DOHH2 (cell line): ENCODE measurements at regions not wholly inside any gene's neighbourhood (a gene's known extent, or its start where the extent isn't known, plus 50 kb on each side); places are given as distances from the start of the nearest gene placed in this dataset.

ENCODE experiments used
- H3F3A ChIP-seq: fragments of 200-600 bp; sonication (generic), shearing (Covaris generic); 2 replicates; pipeline ENCODE4 v1.6.0; 2016; ENCODE audit warnings: antibody characterized with exemption, mild to moderate bottlenecking; ENCODE audit not compliant: control insufficient read depth, insufficient read depth
- H3K27ac ChIP-seq: fragments of 200-600 bp; sonication (generic); 2 replicates; pipeline ENCODE4 v1.5.1; 2014; ENCODE audit warnings: low read depth, mild to moderate bottlenecking, low read length, moderate library complexity
- H3K27me3 ChIP-seq: fragments of 200-600 bp; sonication (generic); 2 replicates; pipeline ENCODE4 v1.6.1; 2014; ENCODE audit warnings: mild to moderate bottlenecking, low read length, mixed read lengths; ENCODE audit not compliant: control insufficient read depth
- H3K36me3 ChIP-seq: fragments of 200-600 bp; sonication (generic); 2 replicates; pipeline ENCODE4 v1.6.1; 2014; ENCODE audit warnings: mild to moderate bottlenecking, low read length, moderate library complexity, mixed read lengths; ENCODE audit not compliant: control insufficient read depth
- H3K4me1 ChIP-seq: fragments of 200-600 bp; sonication (generic); 2 replicates; pipeline ENCODE4 v1.6.1; 2014; ENCODE audit warnings: mild to moderate bottlenecking, low read length, mixed read lengths; ENCODE audit not compliant: control insufficient read depth
- H3K4me2 ChIP-seq: fragments of 200-600 bp; sonication (generic); 2 replicates; pipeline ENCODE4 v1.6.0; 2014; ENCODE audit warnings: mild to moderate bottlenecking, low read length, moderate library complexity
- H3K4me3 ChIP-seq: fragments of 200-600 bp; sonication (generic); 2 replicates; pipeline ENCODE4 v1.5.1; 2014; ENCODE audit warnings: mild to moderate bottlenecking, low read length, mixed read lengths
- H3K79me2 ChIP-seq: fragments of 200-600 bp; sonication (generic); 2 replicates; pipeline ENCODE4 v1.6.1; 2014; ENCODE audit warnings: mild to moderate bottlenecking, low read length, mixed read lengths; ENCODE audit not compliant: control insufficient read depth
- H3K9me2 ChIP-seq: fragments of 200-600 bp; sonication (generic); replicated peaks from 2 replicates; pipeline ENCODE4 v1.6.1; 2014; ENCODE audit warnings: mild to moderate bottlenecking, low read length, mixed read lengths; ENCODE audit not compliant: control insufficient read depth
- H3K9me3 ChIP-seq: fragments of 200-600 bp; sonication (generic); 2 replicates; pipeline ENCODE4 v1.6.1; 2014; ENCODE audit warnings: antibody characterized with exemption, low read length, mixed read lengths; ENCODE audit not compliant: control insufficient read depth, insufficient read depth
- H4K20me1 ChIP-seq: fragments of 200-600 bp; sonication (generic); 2 replicates; pipeline ENCODE4 v1.6.0; 2014; ENCODE audit warnings: low read depth, mild to moderate bottlenecking, antibody characterized with exemption, low read length, moderate library complexity; ENCODE audit not compliant: control insufficient read depth, insufficient read depth
- CTCF ChIP-seq: fragments of 200-600 bp; sonication (generic); IDR thresholded peaks from one replicate; pipeline ENCODE4 v1.5.1; 2014; ENCODE audit warnings: antibody characterized with exemption, mild to moderate bottlenecking, low read depth, low read length; ENCODE audit not compliant: poor library complexity, severe bottlenecking
- EZH2phosphoT487 ChIP-seq: fragments of 200-600 bp; sonication (generic); IDR thresholded peaks from 2 replicates; pipeline ENCODE4 v1.6.1; 2017; ENCODE audit warnings: borderline replicate concordance, mild to moderate bottlenecking, antibody characterized with exemption, low read length, moderate library complexity, mixed read lengths

- Histone ChIP-seq H3K4me1 (no peaks in the 10 kb centered on the region), H3K9me2 (no peaks in the 10 kb centered on the region), H3K27me3 (no peaks in the 10 kb centered on the region), H3K27ac (no peak overlapping the region), H3K9me3 (no peaks in the 10 kb centered on the region), H4K20me1 (no peaks in the 10 kb centered on the region), H3K79me2 (no peaks in the 10 kb centered on the region), H3K4me2 (no peak overlapping the region), H3F3A (no peaks in the 10 kb centered on the region), H3K36me3 (no peaks in the 10 kb centered on the region), H3K4me3 (no peak overlapping the region)
- TF ChIP-seq EZH2phosphoT487 (no peak), CTCF (no peak)
Observed at GRCh38 chr20:55255016-55255415, 750.3 kb downstream of the CBLN4 start.

- no peaks in the 10 kb centered on the region for H3K27me3 ChIP-seq
- no peaks in the 10 kb centered on the region for H3K9me3 ChIP-seq
- H3K4me1 ChIP-seq = no peaks in the 10 kb centered on the region
Observed at GRCh38 chr20:55253781-55254180, 751.5 kb downstream of the CBLN4 start.

GRCh38 chr20:55252521-55252920 is 752.8 kb downstream of the CBLN4 start:
- no peak overlapping the region for H3K4me3 ChIP-seq
- H3K4me2 ChIP-seq = no peak overlapping the region
- H3K27me3 ChIP-seq = no peaks in the 10 kb centered on the region
- no peaks in the 10 kb centered on the region for H3K4me1 ChIP-seq
- TF ChIP-seq CTCF (no peak), EZH2phosphoT487 (no peak)
- no peaks in the 10 kb centered on the region for H3K9me2 ChIP-seq
- H3K79me2 ChIP-seq = no peaks in the 10 kb centered on the region
- no peaks in the 10 kb centered on the region for H3K36me3 ChIP-seq
- H4K20me1 ChIP-seq = no peaks in the 10 kb centered on the region
- H3K9me3 ChIP-seq = no peaks in the 10 kb centered on the region
- H3K27ac ChIP-seq = no peak overlapping the region
- no peaks in the 10 kb centered on the region for H3F3A ChIP-seq

More at GRCh38 chr20:55253781-55254180, 751.5 kb downstream of the CBLN4 start:
- TF ChIP-seq EZH2phosphoT487 = no peak
- no peak for TF ChIP-seq CTCF
- no peaks in the 10 kb centered on the region for H4K20me1 ChIP-seq
- no peaks in the 10 kb centered on the region for H3K36me3 ChIP-seq
- H3K27ac ChIP-seq = no peak overlapping the region
- H3K9me2 ChIP-seq = no peaks in the 10 kb centered on the region
- no peaks in the 10 kb centered on the region for H3F3A ChIP-seq
- H3K4me2 ChIP-seq = no peak overlapping the region
- no peak overlapping the region for H3K4me3 ChIP-seq
- no peaks in the 10 kb centered on the region for H3K79me2 ChIP-seq

DNA sequence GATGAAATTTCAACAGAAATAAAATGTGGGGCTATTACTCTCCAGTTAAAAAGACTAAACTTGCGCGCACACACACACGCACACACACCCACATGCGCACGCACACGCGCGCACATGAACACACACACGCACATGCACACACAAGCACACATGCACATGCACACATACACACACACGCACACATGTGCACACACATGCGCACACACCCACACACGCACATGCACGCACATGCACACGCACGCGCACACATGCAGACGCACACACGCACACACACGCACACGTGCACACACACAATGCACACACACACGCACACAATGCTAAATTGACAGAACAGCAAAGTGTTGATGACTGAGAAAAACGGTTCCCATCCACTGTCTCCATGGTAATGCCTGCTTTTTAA is 754.1 kb downstream of the CBLN4 start:
- H3K9me2 ChIP-seq = no peaks in the 10 kb centered on the region
- H3K27me3 ChIP-seq = no peaks in the 10 kb centered on the region
- no peak overlapping the region for H3K4me3 ChIP-seq
- H4K20me1 ChIP-seq = no peaks in the 10 kb centered on the region
- H3F3A ChIP-seq = no peaks in the 10 kb centered on the region
- H3K4me2 ChIP-seq = no peak overlapping the region
- H3K36me3 ChIP-seq = no peaks in the 10 kb centered on the region
- TF ChIP-seq CTCF = no peak
- no peak for TF ChIP-seq EZH2phosphoT487
- no peaks in the 10 kb centered on the region for H3K79me2 ChIP-seq
- H3K27ac ChIP-seq = no peak overlapping the region
- no peaks in the 10 kb centered on the region for H3K9me3 ChIP-seq
- H3K4me1 ChIP-seq = no peaks in the 10 kb centered on the region
